ENCODE measurements at regions not wholly inside any gene's neighbourhood (a gene's known extent, or its start where the extent isn't known, plus 50 kb on each side); places are given as distances from the start of the nearest gene placed in this dataset.

DNA sequence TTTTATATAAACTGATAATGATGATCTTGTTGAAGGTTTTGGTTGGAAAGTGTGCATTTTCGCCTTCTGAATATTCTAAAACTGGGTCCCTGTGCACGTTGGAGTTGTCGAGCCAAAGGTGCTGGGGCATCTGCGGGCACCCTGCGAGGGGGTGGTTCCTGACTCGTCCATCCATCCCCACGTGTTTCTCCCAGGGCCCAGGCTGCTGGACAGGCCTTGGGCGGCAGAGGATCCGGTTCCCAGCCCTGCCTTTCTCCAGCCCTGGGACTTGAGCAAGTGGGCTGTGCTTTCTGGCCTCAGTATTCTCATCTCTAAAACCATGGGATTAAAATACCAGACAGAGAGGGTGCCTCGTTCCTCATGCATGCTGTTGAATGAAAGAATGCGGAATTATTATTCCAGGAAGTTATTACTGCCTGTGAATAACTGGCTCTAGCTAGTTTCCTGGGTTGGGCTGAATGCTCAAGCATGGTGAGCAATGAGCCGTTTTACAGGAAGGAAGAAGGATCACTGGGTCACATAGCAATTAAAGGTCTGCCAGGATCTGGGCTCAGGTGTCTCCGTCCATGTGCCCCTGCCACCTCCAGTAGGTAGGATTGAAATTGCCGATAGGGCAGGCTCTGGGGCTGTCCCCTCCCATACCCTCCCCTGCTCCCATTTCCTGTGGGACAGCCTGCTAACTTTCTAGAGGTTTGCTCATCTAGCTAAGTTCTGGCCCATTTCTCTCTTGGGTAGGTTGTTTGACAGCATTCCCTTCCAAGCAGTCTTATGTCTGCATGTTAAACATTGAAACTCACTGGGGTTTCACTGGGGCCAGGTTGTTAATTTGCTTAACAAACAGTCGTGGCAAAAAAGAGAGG lies 77.2 kb upstream of the HS6ST1 start:
- no peak for ATAC-seq (ENCODE audit: poor library complexity)
- DNase-seq: no peak
- intact Hi-C loops (cut with DNase I): no loop called here

DNA sequence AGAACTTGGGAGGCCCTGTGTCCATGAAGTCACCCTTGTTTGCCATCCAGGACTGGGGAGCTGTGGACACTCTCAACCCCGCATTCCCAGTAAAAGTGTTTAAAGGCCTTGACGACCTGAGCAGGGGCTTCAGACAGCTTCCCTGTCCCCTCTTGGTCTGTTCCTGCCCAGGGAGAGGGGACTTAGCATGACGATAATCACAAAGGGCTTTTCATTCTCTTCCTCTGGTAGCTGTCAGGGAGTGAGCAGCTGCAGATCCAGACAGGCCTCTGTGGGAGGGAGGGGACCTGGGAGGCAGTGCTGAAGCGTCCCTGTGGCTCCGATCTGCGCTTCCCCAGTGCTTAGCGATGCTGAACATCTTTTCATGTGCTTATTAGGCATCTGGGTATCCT lies 77.8 kb upstream of the HS6ST1 start:
- no peak for DNase-seq
- intact Hi-C loops (cut with DNase I): no loop called here
- ATAC-seq (ENCODE audit: poor library complexity): no peak

GRCh38 chr2:128396946-128397345 lies 78.3 kb upstream of the HS6ST1 start:
- no peak for DNase-seq
- intact Hi-C loops (cut with DNase I): no loop called here
- no peak for ATAC-seq (ENCODE audit: poor library complexity)

- DNase-seq: no peak
- no peak for ATAC-seq (ENCODE audit: poor library complexity)
- intact Hi-C loops (cut with DNase I): no loop called here
These were observed 80.6 kb upstream of the HS6ST1 start for GRCh38 chr2:128399256-128399655.

DNA sequence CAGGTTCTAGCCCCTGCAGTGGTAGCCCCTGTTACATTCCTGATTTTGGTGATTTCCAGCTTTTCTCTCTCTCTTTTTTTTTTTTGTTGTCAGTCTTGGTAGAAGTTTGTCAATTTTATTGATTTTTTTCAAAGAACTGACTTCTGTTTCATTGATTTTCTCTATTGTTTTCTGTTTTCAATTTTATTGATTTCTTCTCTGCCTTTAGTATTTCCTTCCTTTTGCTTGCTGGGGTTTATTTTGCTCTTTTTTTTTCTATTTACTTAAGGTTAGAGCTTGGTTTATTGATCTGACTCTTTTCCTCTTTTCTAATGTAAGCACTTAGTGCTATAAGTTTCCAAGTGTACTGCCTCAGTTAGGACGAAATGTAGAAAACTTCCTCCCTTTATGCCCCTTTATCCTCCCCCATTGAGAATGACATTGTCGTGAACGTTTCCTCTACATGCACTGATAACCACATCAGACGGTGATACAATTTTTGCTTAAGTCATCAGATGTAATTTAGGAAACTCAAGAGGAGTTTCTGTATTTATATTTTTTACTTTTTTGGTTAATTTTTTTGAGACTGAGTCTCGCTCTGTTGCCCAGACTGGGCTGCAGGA lies 81.1 kb upstream of the HS6ST1 start:
- ATAC-seq (ENCODE audit: poor library complexity) (no peak), DNase-seq (no peak)
- intact Hi-C loops (cut with DNase I): no loop called here

GRCh38 chr2:128401680-128402079 lies 83.0 kb upstream of the HS6ST1 start:
- ATAC-seq (ENCODE audit: poor library complexity) (no peak), DNase-seq (no peak)
- intact Hi-C loops (cut with DNase I): no loop called here

GRCh38 chr2:128402911-128403670 lies 84.4 kb upstream of the HS6ST1 start:
- no peak for DNase-seq
- intact Hi-C loops (cut with DNase I): no loop called here
- no peak for ATAC-seq (ENCODE audit: poor library complexity)

DNA sequence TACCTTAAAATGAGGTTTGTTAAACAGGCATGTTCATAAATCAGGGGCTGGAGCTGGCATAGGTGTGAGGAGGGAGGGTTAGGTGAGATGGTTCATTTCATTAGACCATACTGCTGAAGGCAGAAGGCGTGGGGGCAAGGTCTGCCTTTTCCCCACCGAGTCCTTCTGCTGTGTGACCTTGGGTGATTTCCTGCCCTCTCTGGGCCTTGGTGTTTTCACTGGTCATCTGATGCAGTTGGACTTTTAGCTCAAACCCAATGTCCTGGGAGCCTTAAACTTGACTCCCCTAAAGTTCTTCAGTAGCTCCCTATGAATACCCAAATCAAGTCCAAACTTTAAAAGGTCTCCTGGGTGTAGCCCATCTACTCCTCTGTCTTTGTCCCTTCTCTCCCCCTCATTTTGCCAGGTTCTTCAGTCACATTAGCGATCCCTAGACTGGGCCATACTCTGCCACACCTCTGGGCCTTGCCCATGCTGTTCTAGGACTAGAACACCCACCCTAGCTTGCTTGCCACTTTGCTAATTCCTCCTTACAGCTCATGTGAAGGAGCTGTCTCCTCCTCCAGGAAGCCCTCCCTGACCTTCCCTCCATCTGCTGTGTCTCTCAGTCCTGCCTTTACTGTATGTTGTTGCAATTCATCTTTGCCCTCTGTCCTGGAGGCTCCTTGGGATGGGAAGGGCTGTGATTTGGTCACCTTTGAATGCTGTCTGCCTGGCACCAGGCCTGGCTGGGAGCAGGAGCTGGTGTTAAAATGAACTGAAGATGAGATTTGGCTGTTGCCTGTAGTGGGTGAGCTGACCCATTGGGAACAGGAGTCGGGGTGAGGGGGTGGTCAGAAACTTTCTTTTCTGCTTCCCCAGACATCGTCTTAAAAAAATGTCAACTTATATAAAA lies 85.4 kb upstream of the HS6ST1 start:
- DNase-seq (no peak), ATAC-seq (ENCODE audit: poor library complexity) (no peak)
- intact Hi-C loops (cut with DNase I): no loop called here

DNA sequence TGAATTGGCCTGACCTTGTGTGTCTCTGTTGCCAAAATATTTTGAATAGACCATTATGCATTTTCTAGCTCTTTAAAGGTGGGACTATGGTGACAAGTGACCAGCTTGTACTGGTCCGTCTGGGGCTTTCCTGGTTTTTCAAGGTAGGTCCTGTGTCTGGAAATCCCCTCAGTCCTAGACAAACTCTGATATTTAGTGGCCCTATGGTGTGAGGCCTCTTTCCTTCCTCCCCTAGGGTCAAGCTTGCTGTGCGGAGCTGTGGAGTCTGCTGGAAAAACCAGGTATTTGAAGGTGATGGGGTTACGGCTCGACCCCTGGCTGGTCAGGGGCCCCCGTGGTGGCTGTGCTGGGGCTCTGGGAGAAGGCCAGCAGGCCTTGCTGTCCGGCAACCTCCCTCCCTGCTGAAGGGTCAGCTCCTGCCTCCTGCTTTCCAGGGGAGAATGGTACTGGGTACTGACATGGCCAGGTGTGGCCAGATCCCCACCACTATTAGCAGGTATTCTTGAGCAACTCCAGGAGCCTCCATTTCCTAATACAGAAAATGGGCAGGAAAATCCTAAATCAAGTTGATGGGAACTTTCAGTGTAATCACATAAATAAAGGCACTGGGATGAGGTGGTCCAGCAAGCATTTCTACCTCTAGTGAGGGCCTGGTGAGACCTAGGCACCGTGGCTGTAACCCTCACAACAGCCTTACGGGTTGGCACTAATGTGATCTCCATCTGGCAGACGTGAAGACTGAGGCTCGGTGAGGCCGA lies 86.2 kb upstream of the HS6ST1 start:
- intact Hi-C loops (cut with DNase I): no loop called here

DNA sequence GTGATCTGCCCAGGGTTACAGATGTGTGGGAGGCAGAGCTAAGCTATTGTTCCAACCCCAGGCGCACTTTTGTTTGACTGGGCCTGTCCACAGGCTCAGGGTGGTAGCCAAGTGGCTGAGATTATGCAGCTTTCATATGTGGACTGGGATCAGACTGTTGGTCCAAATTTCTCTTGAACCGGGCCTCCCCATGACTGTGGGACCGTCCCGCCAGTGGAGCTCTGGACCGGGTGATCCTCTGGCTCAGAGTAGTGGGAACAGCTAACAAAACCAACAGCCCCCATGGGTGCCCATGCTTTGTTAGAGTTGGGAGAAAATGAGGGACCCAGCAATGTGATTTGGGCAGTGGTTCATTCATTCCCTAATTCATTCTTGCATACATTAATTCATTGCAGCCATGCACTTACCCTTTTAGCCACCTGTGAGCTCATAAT lies 86.8 kb upstream of the HS6ST1 start:
- no peak for DNase-seq
- intact Hi-C loops (cut with DNase I): no loop called here
- ATAC-seq (ENCODE audit: poor library complexity): no peak

More for the DNA sequence above, 86.2 kb upstream of the HS6ST1 start:
- DNase-seq (no peak), ATAC-seq (ENCODE audit: poor library complexity) (no peak)

- ATAC-seq (ENCODE audit: poor library complexity) (no peak), DNase-seq (no peak)
- intact Hi-C loops (cut with DNase I): no loop called here
These were observed 87.4 kb upstream of the HS6ST1 start for GRCh38 chr2:128405981-128406613.

GRCh38 chr2:128406736-128407554 lies 88.3 kb upstream of the HS6ST1 start:
- DNase-seq: no peak
- intact Hi-C loops (cut with DNase I): no loop called here
- no peak for ATAC-seq (ENCODE audit: poor library complexity)

- intact Hi-C loops (cut with DNase I): no loop called here
- DNase-seq: no peak
- no peak for ATAC-seq (ENCODE audit: poor library complexity)
These were observed 90.0 kb upstream of the HS6ST1 start for GRCh38 chr2:128408349-128409305.

DNA sequence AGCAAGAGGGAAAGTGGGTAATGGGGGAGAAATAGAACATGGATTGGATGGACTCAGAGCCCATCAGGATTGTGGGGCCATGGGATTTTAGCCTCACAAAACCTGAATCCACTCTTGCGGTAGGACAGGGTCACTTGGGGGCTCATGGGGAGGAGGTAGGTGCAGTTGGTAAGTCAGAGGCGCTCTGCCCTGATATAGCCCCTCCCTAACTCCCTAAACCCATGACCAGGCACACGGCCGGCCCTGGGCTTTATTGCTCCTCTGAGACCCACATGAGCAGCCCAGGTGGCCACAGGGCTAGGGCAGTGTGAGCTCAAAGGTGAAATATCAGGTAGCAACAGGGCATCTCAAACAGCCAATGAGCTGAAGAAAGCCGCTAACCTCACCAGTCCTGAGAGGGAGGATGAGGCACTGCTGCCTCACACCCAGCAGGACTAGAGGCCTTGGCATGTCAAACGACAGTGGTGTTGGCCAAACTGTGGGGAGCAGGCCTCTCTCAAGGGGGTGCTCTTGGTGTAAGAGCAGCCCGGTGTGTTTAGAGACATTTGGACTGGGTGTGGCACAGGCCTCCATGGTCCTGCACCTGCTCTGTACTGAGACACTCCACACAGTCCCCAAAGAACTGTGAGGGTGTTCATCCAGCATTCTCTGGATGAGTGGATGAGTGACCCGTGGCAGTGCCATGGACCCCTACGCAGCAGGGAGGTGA lies 90.8 kb upstream of the HS6ST1 start:
- DNase-seq: no peak
- intact Hi-C loops (cut with DNase I): no loop called here

DNA sequence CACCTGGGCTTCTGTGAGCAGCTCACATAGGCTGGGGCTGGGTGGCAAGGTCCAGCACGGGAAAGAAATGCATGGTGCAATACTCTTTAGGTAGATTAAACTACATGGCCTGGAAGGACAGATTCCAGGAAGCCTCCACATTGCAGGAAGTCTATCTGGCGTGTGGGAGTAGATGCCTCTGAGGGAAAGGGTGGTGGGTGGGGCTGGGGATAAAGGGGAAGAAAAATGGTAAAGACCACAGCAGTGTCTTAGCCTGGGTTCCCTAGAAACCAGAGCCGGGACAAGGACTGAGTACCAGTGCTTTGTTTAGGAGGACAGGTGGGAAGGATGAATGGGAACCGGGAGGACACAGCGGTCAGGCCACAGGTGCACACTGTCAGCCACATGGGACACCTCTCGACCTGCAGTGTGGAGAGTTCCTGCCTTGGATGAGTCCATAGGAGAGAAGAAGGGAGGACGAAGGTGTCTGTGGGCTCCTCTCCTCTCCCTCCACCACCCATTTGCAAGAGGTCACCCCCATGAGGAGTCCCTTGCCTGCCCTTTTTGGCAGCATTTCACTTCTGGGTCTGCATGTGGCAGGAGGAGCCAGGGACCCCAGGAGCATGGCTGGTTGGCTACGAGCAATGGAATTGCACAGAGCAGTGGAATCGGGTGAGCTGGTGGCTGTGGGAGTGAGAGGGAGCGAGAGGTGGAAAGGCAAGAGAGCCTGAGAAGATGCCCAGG lies 91.5 kb upstream of the HS6ST1 start:
- ATAC-seq (ENCODE audit: poor library complexity): no peak
- intact Hi-C loops (cut with DNase I): no loop called here
- DNase-seq: no peak

More for the DNA sequence above, 90.8 kb upstream of the HS6ST1 start:
- ATAC-seq (ENCODE audit: poor library complexity): no peak
